ENCODE measurements at regions not wholly inside any gene's neighbourhood (a gene's known extent, or its start where the extent isn't known, plus 50 kb on each side); places are given as distances from the start of the nearest gene placed in this dataset.

DNA sequence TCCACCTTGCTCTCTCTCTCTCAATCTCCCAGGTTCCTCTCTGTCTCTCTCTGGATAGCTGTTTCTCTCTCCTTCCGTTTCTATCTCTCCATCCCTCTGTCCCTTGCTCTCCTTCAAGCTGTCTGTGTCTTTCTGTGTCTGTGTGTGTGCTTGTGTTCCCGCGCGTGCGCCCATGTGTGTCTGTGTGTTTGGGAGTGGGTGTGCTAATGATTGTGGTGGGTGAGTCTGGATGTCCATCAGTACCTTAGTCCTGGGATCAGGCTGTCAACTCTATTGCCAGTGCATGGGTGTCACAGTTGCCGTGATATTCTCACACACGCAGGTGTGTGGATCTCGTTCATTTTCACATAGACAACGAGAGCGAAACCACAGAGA lies 1380.6 kb upstream of the DEFB115 start:
- TF ChIP-seq, protein P1, sequence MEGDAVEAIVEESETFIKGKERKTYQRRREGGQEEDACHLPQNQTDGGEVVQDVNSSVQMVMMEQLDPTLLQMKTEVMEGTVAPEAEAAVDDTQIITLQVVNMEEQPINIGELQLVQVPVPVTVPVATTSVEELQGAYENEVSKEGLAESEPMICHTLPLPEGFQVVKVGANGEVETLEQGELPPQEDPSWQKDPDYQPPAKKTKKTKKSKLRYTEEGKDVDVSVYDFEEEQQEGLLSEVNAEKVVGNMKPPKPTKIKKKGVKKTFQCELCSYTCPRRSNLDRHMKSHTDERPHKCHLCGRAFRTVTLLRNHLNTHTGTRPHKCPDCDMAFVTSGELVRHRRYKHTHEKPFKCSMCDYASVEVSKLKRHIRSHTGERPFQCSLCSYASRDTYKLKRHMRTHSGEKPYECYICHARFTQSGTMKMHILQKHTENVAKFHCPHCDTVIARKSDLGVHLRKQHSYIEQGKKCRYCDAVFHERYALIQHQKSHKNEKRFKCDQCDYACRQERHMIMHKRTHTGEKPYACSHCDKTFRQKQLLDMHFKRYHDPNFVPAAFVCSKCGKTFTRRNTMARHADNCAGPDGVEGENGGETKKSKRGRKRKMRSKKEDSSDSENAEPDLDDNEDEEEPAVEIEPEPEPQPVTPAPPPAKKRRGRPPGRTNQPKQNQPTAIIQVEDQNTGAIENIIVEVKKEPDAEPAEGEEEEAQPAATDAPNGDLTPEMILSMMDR (IDR thresholded peaks at IDR 0.05), result no peak
- TF ChIP-seq POLR2A (IDR thresholded peaks at IDR 0.05), result no peak
